Muscle layer of colon (tissue), 2 donors: ENCODE measurements at regions not wholly inside any gene's neighbourhood (a gene's known extent, or its start where the extent isn't known, plus 50 kb on each side); places are given as distances from the start of the nearest gene placed in this dataset.
"Not testable (repeated sequence)": the region's sequence is repeated elsewhere in the genome, so short reads cannot be mapped to it uniquely, and the experiment has no call there.

Experiments used
- H3K27ac ChIP-seq: one replicate; pipeline ENCODE4 v1.7.0; 2013; ENCODE audit warnings: low read depth, mild to moderate bottlenecking, low read length, moderate library complexity
- H3K27me3 ChIP-seq, 2 donors: one replicate each; pipeline ENCODE4 v1.7.0; 2013; ENCODE audit warnings: low read length in 2 of 2, mild to moderate bottlenecking in 2 of 2; ENCODE audit not compliant: insufficient read depth in 2 of 2, control insufficient read depth in 1 of 2
- H3K36me3 ChIP-seq: one replicate; pipeline ENCODE4 v1.7.0; 2013; ENCODE audit warnings: mild to moderate bottlenecking, low read length; ENCODE audit not compliant: insufficient read depth
- H3K4me1 ChIP-seq: one replicate; pipeline ENCODE4 v1.7.0; 2013; ENCODE audit warnings: mild to moderate bottlenecking, low read length; ENCODE audit not compliant: insufficient read depth
- H3K4me3 ChIP-seq, 2 donors: one replicate each; pipeline ENCODE4 v1.7.0; 2013; ENCODE audit warnings: low read length in 2 of 2, low read depth in 1 of 2, mild to moderate bottlenecking in 1 of 2, moderate library complexity in 1 of 2
- H3K9ac ChIP-seq: one replicate; pipeline ENCODE4 v1.7.0; 2013; ENCODE audit warnings: low read length
- H3K9me3 ChIP-seq: one replicate; pipeline ENCODE4 v1.7.0; 2013; ENCODE audit warnings: mild to moderate bottlenecking, low read length
- donor health status: abdominal sarcoma.
- donor health status: Adenocarcinoma of cecum.

GRCh38 chrX:20712811-20713210 lies 446.1 kb upstream of the RPS6KA3 start:
- Histone ChIP-seq H3K27me3 (no peaks in the 10 kb centered on the region), H3K27ac (no peak overlapping the region), H3K9me3 (no peaks in the 10 kb centered on the region)

GRCh38 chrX:20711366-20711765 lies 444.7 kb upstream of the RPS6KA3 start:
- no peaks in the 10 kb centered on the region for H3K4me1 ChIP-seq
- H3K9ac ChIP-seq: no peak overlapping the region
- no peak overlapping the region for H3K27ac ChIP-seq
- H3K36me3 ChIP-seq: no peaks in the 10 kb centered on the region
- H3K9me3 ChIP-seq: no peaks in the 10 kb centered on the region
- H3K27me3 ChIP-seq: no peaks in the 10 kb centered on the region
- H3K4me3 ChIP-seq: no peak overlapping the region

More at GRCh38 chrX:20712811-20713210, 446.1 kb upstream of the RPS6KA3 start:
- Histone ChIP-seq H3K4me3 (no peak overlapping the region), H3K4me1 (no peaks in the 10 kb centered on the region), H3K9ac (no peak overlapping the region), H3K36me3 (no peaks in the 10 kb centered on the region)

GRCh38 chrX:20693078-20693477 lies 426.4 kb upstream of the RPS6KA3 start:
- Histone ChIP-seq H3K4me1 (no peaks in the 10 kb centered on the region), H3K27me3 (no peaks in the 10 kb centered on the region), H3K36me3 (no peaks in the 10 kb centered on the region), H3K4me3 (no peak overlapping the region), H3K27ac (no peak overlapping the region), H3K9me3 (no peaks in the 10 kb centered on the region), H3K9ac (no peak overlapping the region)

DNA sequence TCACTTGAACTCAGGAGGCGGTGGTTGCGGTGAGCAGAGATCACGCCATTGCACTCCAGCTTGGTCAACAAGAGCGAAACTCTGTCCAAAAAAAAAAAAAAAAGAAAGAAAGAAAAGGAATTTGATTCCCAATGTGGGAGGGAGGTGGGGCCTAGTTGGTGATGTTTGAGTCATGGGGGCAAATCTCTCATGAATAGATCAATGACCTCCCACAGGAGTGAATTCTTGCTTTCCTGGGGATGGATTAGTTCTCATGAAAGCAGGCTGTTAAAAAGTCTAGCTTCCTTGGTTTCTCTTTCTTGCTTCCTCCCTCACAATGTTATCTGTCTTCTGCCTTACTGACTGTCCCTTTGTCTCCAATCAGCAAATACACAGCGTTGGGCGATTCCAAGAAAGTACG lies 419.5 kb upstream of the RPS6KA3 start:
- Histone ChIP-seq H3K4me3 (no peak overlapping the region), H3K27me3 (no peaks in the 10 kb centered on the region), H3K36me3 (no peaks in the 10 kb centered on the region), H3K4me1 (no peaks in the 10 kb centered on the region), H3K27ac (no peak overlapping the region), H3K9me3 (no peaks in the 10 kb centered on the region), H3K9ac (no peak overlapping the region)

GRCh38 chrX:20685652-20686051 lies 418.9 kb upstream of the RPS6KA3 start:
- H3K9me3 ChIP-seq: no peaks in the 10 kb centered on the region
- no peak overlapping the region for H3K9ac ChIP-seq
- no peak overlapping the region for H3K4me3 ChIP-seq
- H3K4me1 ChIP-seq: no peaks in the 10 kb centered on the region
- no peaks in the 10 kb centered on the region for H3K36me3 ChIP-seq
- H3K27me3 ChIP-seq: no peaks in the 10 kb centered on the region
- H3K27ac ChIP-seq: no peak overlapping the region

DNA sequence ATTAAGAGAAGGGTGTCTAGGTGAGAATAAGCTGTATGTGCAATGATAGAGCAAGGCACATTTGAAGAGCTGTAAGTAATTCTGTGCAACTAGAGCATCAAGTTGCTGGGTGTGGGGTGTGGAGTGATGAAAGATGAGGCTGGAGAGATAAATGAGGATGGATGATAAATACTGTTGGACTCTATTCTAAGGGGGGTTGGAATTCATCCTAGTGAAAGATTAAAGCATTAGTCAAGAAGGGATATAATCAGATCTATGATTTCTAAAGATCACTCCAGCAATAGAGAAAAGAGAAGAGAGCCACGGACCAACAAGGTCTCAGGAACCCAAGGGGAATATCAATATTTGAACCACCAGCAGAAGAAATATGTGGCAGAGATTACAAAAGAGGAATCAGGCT lies 415.0 kb upstream of the RPS6KA3 start:
- Histone ChIP-seq H3K4me1 (no peaks in the 10 kb centered on the region), H3K27me3 (no peaks in the 10 kb centered on the region), H3K36me3 (no peaks in the 10 kb centered on the region), H3K9me3 (no peaks in the 10 kb centered on the region), H3K9ac (no peak overlapping the region), H3K27ac (no peak overlapping the region), H3K4me3 (no peak overlapping the region)

GRCh38 chrX:20680998-20681397 lies 414.3 kb upstream of the RPS6KA3 start:
- no peaks in the 10 kb centered on the region for H3K27me3 ChIP-seq
- H3K9me3 ChIP-seq: no peaks in the 10 kb centered on the region
- no peak overlapping the region for H3K27ac ChIP-seq
- no peaks in the 10 kb centered on the region for H3K4me1 ChIP-seq
- H3K9ac ChIP-seq: no peak overlapping the region
- H3K36me3 ChIP-seq: no peaks in the 10 kb centered on the region
- H3K4me3 ChIP-seq: no peak overlapping the region

DNA sequence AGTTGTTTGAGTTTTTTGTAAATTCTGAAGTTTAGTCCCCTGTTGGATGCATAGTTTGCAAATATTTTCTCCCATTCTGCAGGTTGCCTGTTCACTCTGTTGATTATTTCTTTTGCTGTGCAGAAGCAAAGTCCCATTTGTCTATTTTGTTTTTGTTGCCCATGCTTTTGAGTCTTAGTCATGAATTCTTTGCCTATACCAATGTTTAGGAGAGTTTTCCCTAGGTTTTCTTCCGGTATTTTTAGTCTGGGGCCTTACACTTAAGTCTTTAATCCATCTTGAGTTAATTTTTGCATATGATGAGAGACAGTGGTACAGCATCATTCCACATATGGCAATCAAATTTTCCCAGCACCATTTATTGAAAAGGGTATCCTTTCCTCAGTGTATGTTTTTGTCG lies 405.8 kb upstream of the RPS6KA3 start:
- no peak overlapping the region for H3K9ac ChIP-seq
- no peaks in the 10 kb centered on the region for H3K9me3 ChIP-seq
- H3K4me1 ChIP-seq: no peaks in the 10 kb centered on the region
- H3K27me3 ChIP-seq: no peaks in the 10 kb centered on the region
- no peaks in the 10 kb centered on the region for H3K36me3 ChIP-seq
- H3K4me3 ChIP-seq: no peak overlapping the region
- no peak overlapping the region for H3K27ac ChIP-seq

GRCh38 chrX:20671746-20672145 lies 405.0 kb upstream of the RPS6KA3 start:
- not testable (repeated sequence) for H3K36me3 ChIP-seq, H3K27me3 ChIP-seq, H3K4me3 ChIP-seq, H3K9me3 ChIP-seq, H3K4me1 ChIP-seq, H3K27ac ChIP-seq, H3K9ac ChIP-seq

DNA sequence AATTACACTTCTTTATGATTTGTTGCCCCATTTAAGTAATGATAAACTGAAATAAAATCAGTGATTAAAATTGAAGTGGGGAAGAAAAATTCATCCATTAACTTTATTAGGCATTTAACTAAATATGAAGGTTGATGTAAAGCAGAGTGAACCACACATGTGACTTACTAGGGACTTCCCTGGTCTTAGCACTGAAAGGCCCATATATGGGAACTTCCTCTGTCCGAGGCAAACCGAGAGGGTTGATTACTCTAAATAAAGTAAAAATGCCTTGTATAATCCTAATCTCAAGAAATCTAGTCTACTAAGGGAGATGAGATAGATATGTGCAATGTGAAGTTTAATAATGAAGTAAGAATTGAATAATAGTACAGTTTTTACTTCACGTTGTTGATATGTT lies 403.9 kb upstream of the RPS6KA3 start:
- H3K9ac ChIP-seq: no peak overlapping the region
- no peak overlapping the region for H3K27ac ChIP-seq
- H3K36me3 ChIP-seq: no peaks in the 10 kb centered on the region
- H3K4me3 ChIP-seq: no peak overlapping the region
- H3K4me1 ChIP-seq: no peaks in the 10 kb centered on the region
- no peaks in the 10 kb centered on the region for H3K9me3 ChIP-seq
- no peaks in the 10 kb centered on the region for H3K27me3 ChIP-seq

DNA sequence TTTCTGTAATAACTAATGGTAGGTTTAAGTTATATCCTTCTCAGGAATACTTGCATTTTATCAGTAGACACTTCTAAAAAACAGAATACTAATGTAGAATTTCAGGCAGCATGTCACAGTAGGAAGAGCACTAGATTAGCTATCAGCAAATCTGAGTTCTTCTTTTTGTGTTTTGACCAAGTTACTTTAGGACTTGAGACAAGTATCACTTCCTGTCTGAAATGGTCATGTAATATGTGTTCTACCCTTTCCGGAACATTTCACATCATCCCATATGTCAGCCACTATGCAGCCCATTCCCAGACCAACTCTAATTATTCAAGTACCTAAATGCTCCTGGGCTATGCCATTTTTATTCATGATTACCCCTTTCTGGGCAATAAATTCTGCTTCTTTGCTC lies 401.8 kb upstream of the RPS6KA3 start:
- H3K27ac ChIP-seq: no peak overlapping the region
- H3K4me3 ChIP-seq: no peak overlapping the region
- no peaks in the 10 kb centered on the region for H3K36me3 ChIP-seq
- no peaks in the 10 kb centered on the region for H3K27me3 ChIP-seq
- H3K4me1 ChIP-seq: no peaks in the 10 kb centered on the region
- no peaks in the 10 kb centered on the region for H3K9me3 ChIP-seq
- H3K9ac ChIP-seq: no peak overlapping the region

GRCh38 chrX:20666331-20666730 lies 399.6 kb upstream of the RPS6KA3 start:
- Histone ChIP-seq H3K27ac (no peak overlapping the region), H3K9ac (no peak overlapping the region), H3K36me3 (no peaks in the 10 kb centered on the region), H3K4me1 (no peaks in the 10 kb centered on the region), H3K27me3 (no peaks in the 10 kb centered on the region), H3K9me3 (no peaks in the 10 kb centered on the region), H3K4me3 (no peak overlapping the region)
